ENCODE measurements at regions not wholly inside any gene's neighbourhood (a gene's known extent, or its start where the extent isn't known, plus 50 kb on each side); places are given as distances from the start of the nearest gene placed in this dataset.

GRCh38 chr2:120593921-120594686 lies 141.6 kb upstream of the GLI2 start:
- no peaks in the 10 kb centered on the region for H3K9me3 ChIP-seq (ENCODE audit: control insufficient read depth, insufficient read depth, low read length)
- H3K9ac ChIP-seq (ENCODE audit: low read depth, low read length): no peak overlapping the region
- H3K36me3 ChIP-seq (ENCODE audit: insufficient read depth, low read length): no peaks in the 10 kb centered on the region
- H3K4me1 ChIP-seq (ENCODE audit: insufficient read depth, low read length): peaks cover 22% of the 10 kb centered on the region

GRCh38 chr2:120594856-120595685 lies 140.6 kb upstream of the GLI2 start:
- Histone ChIP-seq H3K4me1 (ENCODE audit: insufficient read depth, low read length) (peaks cover 13% of the 10 kb centered on the region), H3K36me3 (ENCODE audit: insufficient read depth, low read length) (no peaks in the 10 kb centered on the region), H3K9ac (ENCODE audit: low read depth, low read length) (no peak overlapping the region), H3K9me3 (ENCODE audit: control insufficient read depth, insufficient read depth, low read length) (no peaks in the 10 kb centered on the region)

- no peaks in the 10 kb centered on the region for H3K36me3 ChIP-seq (ENCODE audit: insufficient read depth, low read length)
- no peak overlapping the region for H3K9ac ChIP-seq (ENCODE audit: low read depth, low read length)
- peaks cover 8% of the 10 kb centered on the region for H3K4me1 ChIP-seq (ENCODE audit: insufficient read depth, low read length)
- no peaks in the 10 kb centered on the region for H3K9me3 ChIP-seq (ENCODE audit: control insufficient read depth, insufficient read depth, low read length)
Observed at GRCh38 chr2:120595739-120596138, 139.9 kb upstream of the GLI2 start.

- Histone ChIP-seq H3K4me1 (ENCODE audit: insufficient read depth, low read length) (peaks cover 8% of the 10 kb centered on the region), H3K9ac (ENCODE audit: low read depth, low read length) (no peak overlapping the region), H3K9me3 (ENCODE audit: control insufficient read depth, insufficient read depth, low read length) (no peaks in the 10 kb centered on the region), H3K36me3 (ENCODE audit: insufficient read depth, low read length) (no peaks in the 10 kb centered on the region)
Observed at GRCh38 chr2:120596191-120596811, 139.4 kb upstream of the GLI2 start.

GRCh38 chr2:120596990-120597594 lies 138.6 kb upstream of the GLI2 start:
- Histone ChIP-seq H3K36me3 (ENCODE audit: insufficient read depth, low read length) (no peaks in the 10 kb centered on the region), H3K9ac (ENCODE audit: low read depth, low read length) (no peak overlapping the region), H3K4me1 (ENCODE audit: insufficient read depth, low read length) (peaks cover 8% of the 10 kb centered on the region), H3K9me3 (ENCODE audit: control insufficient read depth, insufficient read depth, low read length) (no peaks in the 10 kb centered on the region)

GRCh38 chr2:120597595-120598193 lies 138.0 kb upstream of the GLI2 start:
- Histone ChIP-seq H3K9me3 (ENCODE audit: control insufficient read depth, insufficient read depth, low read length) (no peaks in the 10 kb centered on the region), H3K4me1 (ENCODE audit: insufficient read depth, low read length) (peaks cover 8% of the 10 kb centered on the region), H3K9ac (ENCODE audit: low read depth, low read length) (no peak overlapping the region), H3K36me3 (ENCODE audit: insufficient read depth, low read length) (no peaks in the 10 kb centered on the region)

- peaks cover 6% of the 10 kb centered on the region for H3K4me1 ChIP-seq (ENCODE audit: insufficient read depth, low read length)
- no peaks in the 10 kb centered on the region for H3K9me3 ChIP-seq (ENCODE audit: control insufficient read depth, insufficient read depth, low read length)
- no peak overlapping the region for H3K9ac ChIP-seq (ENCODE audit: low read depth, low read length)
- no peaks in the 10 kb centered on the region for H3K36me3 ChIP-seq (ENCODE audit: insufficient read depth, low read length)
Observed at GRCh38 chr2:120598416-120598815, 137.3 kb upstream of the GLI2 start.

GRCh38 chr2:120599072-120599471 lies 136.6 kb upstream of the GLI2 start:
- peaks cover 6% of the 10 kb centered on the region; the same call in 1 of the 2 replicates for H3K4me1 ChIP-seq (ENCODE audit: insufficient read depth, low read length)
- H3K9me3 ChIP-seq (ENCODE audit: control insufficient read depth, insufficient read depth, low read length): no peaks in the 10 kb centered on the region
- H3K9ac ChIP-seq (ENCODE audit: low read depth, low read length): no peak overlapping the region

GRCh38 chr2:120599656-120600055 lies 136.0 kb upstream of the GLI2 start:
- no peak overlapping the region for H3K9ac ChIP-seq (ENCODE audit: low read depth, low read length)
- H3K4me1 ChIP-seq (ENCODE audit: insufficient read depth, low read length): peaks cover 6% of the 10 kb centered on the region; the same call in 1 of the 2 replicates
- H3K36me3 ChIP-seq (ENCODE audit: insufficient read depth, low read length): no peaks in the 10 kb centered on the region
- no peaks in the 10 kb centered on the region for H3K9me3 ChIP-seq (ENCODE audit: control insufficient read depth, insufficient read depth, low read length)

More at GRCh38 chr2:120599072-120599471, 136.6 kb upstream of the GLI2 start:
- H3K36me3 ChIP-seq (ENCODE audit: insufficient read depth, low read length): no peaks in the 10 kb centered on the region

- Histone ChIP-seq H3K36me3 (ENCODE audit: insufficient read depth, low read length) (no peaks in the 10 kb centered on the region), H3K9me3 (ENCODE audit: control insufficient read depth, insufficient read depth, low read length) (no peaks in the 10 kb centered on the region), H3K4me1 (ENCODE audit: insufficient read depth, low read length) (peaks cover 6% of the 10 kb centered on the region; the same call in 1 of the 2 replicates), H3K9ac (ENCODE audit: low read depth, low read length) (no peak overlapping the region)
Observed at GRCh38 chr2:120600335-120600734, 135.3 kb upstream of the GLI2 start.

- Histone ChIP-seq H3K4me1 (ENCODE audit: insufficient read depth, low read length) (peaks cover 6% of the 10 kb centered on the region; the same call in 1 of the 2 replicates), H3K36me3 (ENCODE audit: insufficient read depth, low read length) (no peaks in the 10 kb centered on the region), H3K9me3 (ENCODE audit: control insufficient read depth, insufficient read depth, low read length) (no peaks in the 10 kb centered on the region), H3K9ac (ENCODE audit: low read depth, low read length) (no peak overlapping the region)
Observed at GRCh38 chr2:120600786-120601185, 134.9 kb upstream of the GLI2 start.

GRCh38 chr2:120601566-120601965 lies 134.1 kb upstream of the GLI2 start:
- H3K4me1 ChIP-seq (ENCODE audit: insufficient read depth, low read length): peaks cover 9% of the 10 kb centered on the region; the same call in 1 of the 2 replicates
- H3K36me3 ChIP-seq (ENCODE audit: insufficient read depth, low read length): no peaks in the 10 kb centered on the region

GRCh38 chr2:120602251-120602650 lies 133.4 kb upstream of the GLI2 start:
- H3K36me3 ChIP-seq (ENCODE audit: insufficient read depth, low read length): no peaks in the 10 kb centered on the region
- H3K9ac ChIP-seq (ENCODE audit: low read depth, low read length): no peak overlapping the region
- H3K9me3 ChIP-seq (ENCODE audit: control insufficient read depth, insufficient read depth, low read length): no peaks in the 10 kb centered on the region
- H3K4me1 ChIP-seq (ENCODE audit: insufficient read depth, low read length): peaks cover 9% of the 10 kb centered on the region; the same call in 1 of the 2 replicates

More at GRCh38 chr2:120601566-120601965, 134.1 kb upstream of the GLI2 start:
- H3K9me3 ChIP-seq (ENCODE audit: control insufficient read depth, insufficient read depth, low read length): no peaks in the 10 kb centered on the region
- no peak overlapping the region for H3K9ac ChIP-seq (ENCODE audit: low read depth, low read length)

GRCh38 chr2:120604767-120605166 lies 130.9 kb upstream of the GLI2 start:
- H3K4me1 ChIP-seq (ENCODE audit: insufficient read depth, low read length): peaks cover 9% of the 10 kb centered on the region; the same call in 1 of the 2 replicates
- no peaks in the 10 kb centered on the region for H3K36me3 ChIP-seq (ENCODE audit: insufficient read depth, low read length)
- no peak overlapping the region for H3K9ac ChIP-seq (ENCODE audit: low read depth, low read length)
- no peaks in the 10 kb centered on the region for H3K9me3 ChIP-seq (ENCODE audit: control insufficient read depth, insufficient read depth, low read length)
